ENCODE measurements at regions not wholly inside any gene's neighbourhood (a gene's known extent, or its start where the extent isn't known, plus 50 kb on each side); places are given as distances from the start of the nearest gene placed in this dataset.

- POLR2A ChIA-PET (ENCODE audit: unreplicated experiment) = no interaction called here
- CTCF ChIA-PET = no interaction called here
- no peaks in the 10 kb centered on the region for H4K20me1 ChIP-seq (ENCODE audit: insufficient read depth)
- H3K4me1 ChIP-seq (replicated peaks; ENCODE audit: insufficient read depth) = no peaks in the 10 kb centered on the region
- H3K9me3 ChIP-seq (ENCODE audit: insufficient read depth, low read depth) = no peaks in the 10 kb centered on the region; the same call in 1 of the 2 replicates
- no peaks in the 10 kb centered on the region for H3K36me3 ChIP-seq (ENCODE audit: low read depth)
- no peaks in the 10 kb centered on the region for H3K9me2 ChIP-seq (ENCODE audit: insufficient read depth)
- no peak for DNase-seq
- H3K27ac ChIP-seq = no peak overlapping the region
- no peaks in the 10 kb centered on the region for H3F3A ChIP-seq (ENCODE audit: insufficient read depth, low read depth)
- H2AFZ ChIP-seq = no peak overlapping the region
- TF ChIP-seq CTCF (conservative IDR thresholded peaks at IDR 0.05) (no peak), EZH2 (IDR thresholded peaks at IDR 0.05; ENCODE audit: low read depth) (no peak)
- H3K79me2 ChIP-seq (ENCODE audit: low read depth) = no peaks in the 10 kb centered on the region
- intact Hi-C loops (cut with micrococcal nuclease; ENCODE audit: unreplicated experiment) = no loop called here
- H3K4me3 ChIP-seq = no peak overlapping the region
- peaks cover 82% of the 10 kb centered on the region for H3K27me3 ChIP-seq (ENCODE audit: insufficient read depth, low read depth)
- no TSS peak for BruUV-seq (replicated peaks)
- no peak overlapping the region for H3K4me2 ChIP-seq
Observed at GRCh38 chr11:119830400-119830799, 101.4 kb upstream of the NECTIN1 start.

- POLR2A ChIA-PET (ENCODE audit: unreplicated experiment) = no interaction called here
Observed at GRCh38 chr11:119829402-119829801, 100.4 kb upstream of the NECTIN1 start.

GRCh38 chr11:119828819-119829218 lies 99.8 kb upstream of the NECTIN1 start:
- no peak for DNase-seq
- BruUV-seq (replicated peaks) = no TSS peak
- POLR2A ChIA-PET (ENCODE audit: unreplicated experiment) = no interaction called here

More at GRCh38 chr11:119829402-119829801, 100.4 kb upstream of the NECTIN1 start:
- BruUV-seq (replicated peaks) = no TSS peak
- Histone ChIP-seq H3K36me3 (ENCODE audit: low read depth) (no peaks in the 10 kb centered on the region), H3F3A (ENCODE audit: insufficient read depth, low read depth) (no peaks in the 10 kb centered on the region), H3K27me3 (ENCODE audit: insufficient read depth, low read depth) (peaks cover 82% of the 10 kb centered on the region), H3K4me2 (no peak overlapping the region), H4K20me1 (ENCODE audit: insufficient read depth) (no peaks in the 10 kb centered on the region), H3K9me3 (ENCODE audit: insufficient read depth, low read depth) (no peaks in the 10 kb centered on the region; the same call in 1 of the 2 replicates), H3K4me1 (replicated peaks; ENCODE audit: insufficient read depth) (no peaks in the 10 kb centered on the region), H3K9me2 (ENCODE audit: insufficient read depth) (no peaks in the 10 kb centered on the region), H3K27ac (no peak overlapping the region), H2AFZ (no peak overlapping the region), H3K79me2 (ENCODE audit: low read depth) (no peaks in the 10 kb centered on the region), H3K4me3 (no peak overlapping the region)
- intact Hi-C loops (cut with micrococcal nuclease; ENCODE audit: unreplicated experiment) = no loop called here
- no peak for DNase-seq
- CTCF ChIA-PET = no interaction called here
- TF ChIP-seq CTCF (conservative IDR thresholded peaks at IDR 0.05) (no peak), EZH2 (IDR thresholded peaks at IDR 0.05; ENCODE audit: low read depth) (no peak)

More at GRCh38 chr11:119828819-119829218, 99.8 kb upstream of the NECTIN1 start:
- Histone ChIP-seq H3K9me2 (ENCODE audit: insufficient read depth) (no peaks in the 10 kb centered on the region), H3K27ac (no peak overlapping the region), H4K20me1 (ENCODE audit: insufficient read depth) (no peaks in the 10 kb centered on the region), H3K36me3 (ENCODE audit: low read depth) (no peaks in the 10 kb centered on the region), H3F3A (ENCODE audit: insufficient read depth, low read depth) (no peaks in the 10 kb centered on the region), H3K79me2 (ENCODE audit: low read depth) (no peaks in the 10 kb centered on the region), H3K9me3 (ENCODE audit: insufficient read depth, low read depth) (no peaks in the 10 kb centered on the region; the same call in 1 of the 2 replicates), H3K4me2 (no peak overlapping the region), H3K4me3 (no peak overlapping the region), H2AFZ (no peak overlapping the region), H3K4me1 (replicated peaks; ENCODE audit: insufficient read depth) (no peaks in the 10 kb centered on the region), H3K27me3 (ENCODE audit: insufficient read depth, low read depth) (peaks cover 82% of the 10 kb centered on the region)
- intact Hi-C loops (cut with micrococcal nuclease; ENCODE audit: unreplicated experiment) = no loop called here
- TF ChIP-seq CTCF (conservative IDR thresholded peaks at IDR 0.05) = no peak
- no peak for TF ChIP-seq EZH2 (IDR thresholded peaks at IDR 0.05; ENCODE audit: low read depth)
- CTCF ChIA-PET = no interaction called here
